RWPE2 (cell line): ENCODE measurements at regions not wholly inside any gene's neighbourhood (a gene's known extent, or its start where the extent isn't known, plus 50 kb on each side); places are given as distances from the start of the nearest gene placed in this dataset.

Experiments used
- ATAC-seq: fragments of 200-7000 bp; cut with Tn5 transposase; 3 replicates; pipeline ENCODE4 v1.9.1; 2021; ENCODE audit warnings: low read depth
- DNase-seq: peaks from one replicate; pipeline ENCODE4 v3.0.0-alpha.2; 2020; ENCODE audit warnings: low spot score
- H3K27ac ChIP-seq: fragments of 450-650 bp; 2 replicates; pipeline ENCODE4 v1.5.1; 2017; ENCODE audit warnings: mild to moderate bottlenecking; ENCODE audit not compliant: poor library complexity, severe bottlenecking
- H3K27me3 ChIP-seq: fragments of 250-450 bp; sonication (Bioruptor Pico); 2 replicates; pipeline ENCODE4 v1.5.1; 2021; ENCODE audit warnings: mild to moderate bottlenecking, moderate library complexity; ENCODE audit not compliant: insufficient read depth, poor library complexity, severe bottlenecking
- H3K36me3 ChIP-seq: fragments of 250-450 bp; sonication (Bioruptor Pico); 2 replicates; pipeline ENCODE4 v1.5.1; 2020; ENCODE audit warnings: low read depth, mild to moderate bottlenecking, moderate library complexity
- H3K4me1 ChIP-seq: fragments of 250-450 bp; sonication (Bioruptor Pico); 2 replicates; pipeline ENCODE4 v1.5.1; 2021; ENCODE audit warnings: mild to moderate bottlenecking, moderate library complexity; ENCODE audit not compliant: insufficient read depth, poor library complexity, severe bottlenecking
- H3K4me3 ChIP-seq: fragments of 250-450 bp; sonication (Bioruptor Pico); 2 replicates; pipeline ENCODE4 v1.5.1; 2021; ENCODE audit warnings: mild to moderate bottlenecking, moderate library complexity; ENCODE audit not compliant: severe bottlenecking
- H3K9me3 ChIP-seq: fragments of 250-450 bp; sonication (Bioruptor Pico); 2 replicates; pipeline ENCODE4 v1.5.1; 2021; ENCODE audit warnings: mild to moderate bottlenecking, moderate library complexity; ENCODE audit not compliant: severe bottlenecking
- TF ChIP-seq, protein P1 (sequence below): fragments of 450-650 bp; IDR thresholded peaks from one replicate; pipeline ENCODE4 v1.5.1; 2017; ENCODE audit warnings: mild to moderate bottlenecking, moderate library complexity; ENCODE audit not compliant: poor library complexity, severe bottlenecking

- no peaks in the 10 kb centered on the region for H3K4me1 ChIP-seq
- DNase-seq, result no peak
- no peaks in the 10 kb centered on the region for H3K36me3 ChIP-seq
- TF ChIP-seq, protein P1, sequence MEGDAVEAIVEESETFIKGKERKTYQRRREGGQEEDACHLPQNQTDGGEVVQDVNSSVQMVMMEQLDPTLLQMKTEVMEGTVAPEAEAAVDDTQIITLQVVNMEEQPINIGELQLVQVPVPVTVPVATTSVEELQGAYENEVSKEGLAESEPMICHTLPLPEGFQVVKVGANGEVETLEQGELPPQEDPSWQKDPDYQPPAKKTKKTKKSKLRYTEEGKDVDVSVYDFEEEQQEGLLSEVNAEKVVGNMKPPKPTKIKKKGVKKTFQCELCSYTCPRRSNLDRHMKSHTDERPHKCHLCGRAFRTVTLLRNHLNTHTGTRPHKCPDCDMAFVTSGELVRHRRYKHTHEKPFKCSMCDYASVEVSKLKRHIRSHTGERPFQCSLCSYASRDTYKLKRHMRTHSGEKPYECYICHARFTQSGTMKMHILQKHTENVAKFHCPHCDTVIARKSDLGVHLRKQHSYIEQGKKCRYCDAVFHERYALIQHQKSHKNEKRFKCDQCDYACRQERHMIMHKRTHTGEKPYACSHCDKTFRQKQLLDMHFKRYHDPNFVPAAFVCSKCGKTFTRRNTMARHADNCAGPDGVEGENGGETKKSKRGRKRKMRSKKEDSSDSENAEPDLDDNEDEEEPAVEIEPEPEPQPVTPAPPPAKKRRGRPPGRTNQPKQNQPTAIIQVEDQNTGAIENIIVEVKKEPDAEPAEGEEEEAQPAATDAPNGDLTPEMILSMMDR, result no peak
- no peaks in the 10 kb centered on the region for H3K9me3 ChIP-seq
- H3K4me3 ChIP-seq, result no peak overlapping the region
- ATAC-seq, result no peak
- no peak overlapping the region for H3K27ac ChIP-seq
- H3K27me3 ChIP-seq, result no peaks in the 10 kb centered on the region
Measured at GRCh38 chr9:16319646-16320045, 550.8 kb downstream of the BNC2 start.

GRCh38 chr9:16320338-16320902 is 550.0 kb downstream of the BNC2 start:
- H3K36me3 ChIP-seq, result no peaks in the 10 kb centered on the region
- H3K4me1 ChIP-seq, result no peaks in the 10 kb centered on the region
- TF ChIP-seq, protein P1, result no peak
- H3K27me3 ChIP-seq, result no peaks in the 10 kb centered on the region
- DNase-seq (no peak), ATAC-seq (no peak)
- no peak overlapping the region for H3K4me3 ChIP-seq
- no peak overlapping the region for H3K27ac ChIP-seq
- H3K9me3 ChIP-seq, result no peaks in the 10 kb centered on the region

DNA sequence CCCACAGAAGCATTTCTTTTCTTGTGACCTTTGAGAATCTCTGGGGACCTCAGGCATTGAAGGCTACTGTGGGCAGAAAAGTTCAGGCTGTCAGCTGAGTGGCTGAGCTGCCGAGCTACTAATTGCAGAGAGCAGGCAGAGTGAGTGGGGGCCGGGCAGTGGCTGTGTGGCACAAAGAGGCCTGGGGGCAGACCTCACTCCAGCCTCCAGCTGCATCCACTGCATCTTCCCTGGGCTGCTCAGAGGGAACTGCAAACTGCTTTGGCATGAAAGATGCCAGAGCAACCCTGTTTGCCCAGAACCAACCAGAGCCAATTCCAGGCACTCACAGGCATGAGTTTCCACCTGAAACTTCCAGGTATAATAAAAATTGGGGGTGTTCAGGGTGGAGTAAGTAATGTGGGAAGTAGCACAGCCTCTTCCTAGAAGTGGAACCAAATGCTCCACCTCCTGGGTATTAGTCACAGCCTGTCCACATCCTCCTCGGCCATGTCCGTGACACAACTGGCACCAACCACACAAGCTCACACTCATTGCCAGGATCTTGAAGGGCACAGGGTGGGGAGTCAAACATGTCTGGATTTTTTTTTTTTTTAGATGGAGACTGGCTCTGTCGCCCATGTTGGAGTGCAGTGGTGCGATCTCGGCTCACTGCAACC is 548.9 kb downstream of the BNC2 start:
- Histone ChIP-seq H3K4me1 (no peaks in the 10 kb centered on the region), H3K9me3 (no peaks in the 10 kb centered on the region), H3K27me3 (no peaks in the 10 kb centered on the region), H3K4me3 (no peak overlapping the region), H3K27ac (no peak overlapping the region), H3K36me3 (no peaks in the 10 kb centered on the region)
- DNase-seq (no peak), ATAC-seq (peak; percentile 74; the same call in 2 of the 3 replicates)
- TF ChIP-seq, protein P1, result no peak

DNA sequence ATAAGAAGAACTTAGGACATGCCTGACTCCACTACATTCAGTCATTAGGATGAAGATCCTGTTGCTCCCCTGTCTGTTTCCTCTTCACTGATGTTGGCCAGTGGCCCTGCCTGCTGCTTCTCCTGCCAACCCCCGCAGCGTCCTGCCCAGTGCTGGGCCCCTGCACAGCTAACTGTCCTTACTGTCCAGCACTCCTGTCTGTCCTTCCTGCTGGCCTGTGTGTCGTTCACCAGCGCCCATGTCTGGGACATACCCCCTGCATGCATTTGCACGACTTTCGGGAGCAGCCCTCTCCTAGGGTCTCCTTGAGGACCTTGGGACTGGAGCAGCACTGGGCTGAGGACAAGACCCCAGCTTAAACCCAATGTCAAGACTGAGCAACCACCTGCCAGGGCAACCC is 547.6 kb downstream of the BNC2 start:
- H3K9me3 ChIP-seq, result no peaks in the 10 kb centered on the region
- no peak for ATAC-seq
- no peaks in the 10 kb centered on the region for H3K36me3 ChIP-seq
- H3K4me1 ChIP-seq, result no peaks in the 10 kb centered on the region
- no peak for DNase-seq
- H3K27ac ChIP-seq, result no peak overlapping the region
- no peaks in the 10 kb centered on the region for H3K27me3 ChIP-seq
- H3K4me3 ChIP-seq, result no peak overlapping the region
- TF ChIP-seq, protein P1, result no peak

DNA sequence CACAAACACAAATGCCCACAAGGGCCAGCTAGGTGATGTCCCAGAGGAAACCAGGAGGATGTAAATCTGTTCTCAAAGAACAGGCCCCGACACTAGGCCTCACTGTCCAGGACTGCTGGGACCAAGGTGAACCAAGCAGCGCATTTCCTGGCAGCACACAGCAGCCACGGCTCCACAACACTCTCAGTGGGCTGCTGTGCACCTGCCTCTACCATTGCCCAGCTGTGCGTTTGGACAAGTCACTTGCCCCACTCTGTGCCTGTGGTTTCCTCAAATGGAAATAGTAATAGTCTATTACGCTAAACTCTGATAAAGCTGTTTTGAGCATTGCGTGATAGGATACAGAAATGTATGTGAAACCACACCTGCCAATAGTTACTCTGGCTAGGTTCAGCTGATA is 544.5 kb downstream of the BNC2 start:
- H3K9me3 ChIP-seq, result no peaks in the 10 kb centered on the region
- no peak for DNase-seq
- H3K4me1 ChIP-seq, result no peaks in the 10 kb centered on the region
- no peak overlapping the region for H3K27ac ChIP-seq
- no peaks in the 10 kb centered on the region for H3K27me3 ChIP-seq
- ATAC-seq, result no peak
- H3K36me3 ChIP-seq, result no peaks in the 10 kb centered on the region
- no peak overlapping the region for H3K4me3 ChIP-seq
- TF ChIP-seq, protein P1, result no peak
